HEK293 (cell line): ENCODE measurements at regions not wholly inside any gene's neighbourhood (a gene's known extent, or its start where the extent isn't known, plus 50 kb on each side); places are given as distances from the start of the nearest gene placed in this dataset.

Source experiments
- CTCF ChIP-seq: fragments of 450-650 bp; formaldehyde crosslinking; IDR thresholded peaks from 2 replicates; pipeline ENCODE4 v1.5.1; 2016; ENCODE audit warnings: missing biosample characterization, missing genetic modification characterization
- KLF7 ChIP-seq: fragments of 450-650 bp; formaldehyde crosslinking; IDR thresholded peaks from 2 replicates; pipeline ENCODE4 v1.5.1; 2016; ENCODE audit warnings: missing biosample characterization, missing genetic modification characterization, borderline replicate concordance
- SALL2 ChIP-seq: fragments of 450-650 bp; formaldehyde crosslinking; IDR thresholded peaks from 2 replicates; pipeline ENCODE4 v1.5.0; 2017; ENCODE audit warnings: missing biosample characterization, mild to moderate bottlenecking, missing genetic modification characterization, borderline replicate concordance
- ZNF398 ChIP-seq: fragments of 450-650 bp; formaldehyde crosslinking; IDR thresholded peaks from 2 replicates; pipeline ENCODE4 v1.5.1; 2017; ENCODE audit warnings: missing biosample characterization, missing genetic modification characterization
- ZNF792 ChIP-seq: fragments of 450-650 bp; formaldehyde crosslinking; IDR thresholded peaks from 2 replicates; pipeline ENCODE4 v1.5.1; 2016; ENCODE audit warnings: missing biosample characterization, missing genetic modification characterization
- TF ChIP-seq, protein P1 (sequence below): fragments of 450-650 bp; formaldehyde crosslinking; IDR thresholded peaks from 2 replicates; pipeline ENCODE4 v1.5.1; 2016; ENCODE audit warnings: missing biosample characterization, missing genetic modification characterization
- TF ChIP-seq, protein P2 (sequence below): fragments of 450-650 bp; formaldehyde crosslinking; IDR thresholded peaks from 2 replicates; pipeline ENCODE4 v1.5.1; 2016; ENCODE audit warnings: missing biosample characterization, missing genetic modification characterization, low read depth

- TF ChIP-seq SALL2 = no peak
- TF ChIP-seq, protein P1, sequence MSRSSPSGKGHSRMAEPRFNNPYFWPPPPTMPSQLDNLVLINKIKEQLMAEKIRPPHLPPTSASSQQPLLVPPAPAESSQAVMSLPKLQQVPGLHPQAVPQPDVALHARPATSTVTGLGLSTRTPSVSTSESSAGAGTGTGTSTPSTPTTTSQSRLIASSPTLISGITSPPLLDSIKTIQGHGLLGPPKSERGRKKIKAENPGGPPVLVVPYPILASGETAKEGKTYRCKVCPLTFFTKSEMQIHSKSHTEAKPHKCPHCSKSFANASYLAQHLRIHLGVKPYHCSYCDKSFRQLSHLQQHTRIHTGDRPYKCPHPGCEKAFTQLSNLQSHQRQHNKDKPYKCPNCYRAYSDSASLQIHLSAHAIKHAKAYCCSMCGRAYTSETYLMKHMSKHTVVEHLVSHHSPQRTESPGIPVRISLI (tag by site-specific recombination) = no peak
- no peak for TF ChIP-seq CTCF (tag by site-specific recombination)
- TF ChIP-seq ZNF792 (tag by site-specific recombination) = no peak
- no peak for TF ChIP-seq KLF7
- TF ChIP-seq, protein P2, sequence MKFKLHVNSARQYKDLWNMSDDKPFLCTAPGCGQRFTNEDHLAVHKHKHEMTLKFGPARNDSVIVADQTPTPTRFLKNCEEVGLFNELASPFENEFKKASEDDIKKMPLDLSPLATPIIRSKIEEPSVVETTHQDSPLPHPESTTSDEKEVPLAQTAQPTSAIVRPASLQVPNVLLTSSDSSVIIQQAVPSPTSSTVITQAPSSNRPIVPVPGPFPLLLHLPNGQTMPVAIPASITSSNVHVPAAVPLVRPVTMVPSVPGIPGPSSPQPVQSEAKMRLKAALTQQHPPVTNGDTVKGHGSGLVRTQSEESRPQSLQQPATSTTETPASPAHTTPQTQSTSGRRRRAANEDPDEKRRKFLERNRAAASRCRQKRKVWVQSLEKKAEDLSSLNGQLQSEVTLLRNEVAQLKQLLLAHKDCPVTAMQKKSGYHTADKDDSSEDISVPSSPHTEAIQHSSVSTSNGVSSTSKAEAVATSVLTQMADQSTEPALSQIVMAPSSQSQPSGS = no peak
- TF ChIP-seq ZNF398 (tag by site-specific recombination) = no peak
These were observed 155.0 kb upstream of the PITX1 start for GRCh38 chr5:135189024-135189423.
